Esophagus squamous epithelium (tissue), 4 donors: ENCODE measurements at regions not wholly inside any gene's neighbourhood (a gene's known extent, or its start where the extent isn't known, plus 50 kb on each side); places are given as distances from the start of the nearest gene placed in this dataset.

Experiments used
- POLR2A ChIP-seq, 4 donors: fragments of 450-650 bp; IDR thresholded peaks; one replicate each; pipeline ENCODE4 v1.6.1; 2017; ENCODE audit warnings: antibody characterized with exemption in 4 of 4, mild to moderate bottlenecking in 4 of 4, moderate library complexity in 3 of 4
- TF ChIP-seq, protein P1 (sequence below), 6 experiments: fragments of 450-650 bp in 4 of 6; fragments of 200-600 bp in 2 of 6; sonication (generic) in 2 of 6; IDR thresholded peaks; one replicate each; pipeline ENCODE4 v1.5.1; 2016 to 2019; ENCODE audit warnings: antibody characterized with exemption in 6 of 6, mild to moderate bottlenecking in 4 of 6, moderate library complexity in 4 of 6

DNA sequence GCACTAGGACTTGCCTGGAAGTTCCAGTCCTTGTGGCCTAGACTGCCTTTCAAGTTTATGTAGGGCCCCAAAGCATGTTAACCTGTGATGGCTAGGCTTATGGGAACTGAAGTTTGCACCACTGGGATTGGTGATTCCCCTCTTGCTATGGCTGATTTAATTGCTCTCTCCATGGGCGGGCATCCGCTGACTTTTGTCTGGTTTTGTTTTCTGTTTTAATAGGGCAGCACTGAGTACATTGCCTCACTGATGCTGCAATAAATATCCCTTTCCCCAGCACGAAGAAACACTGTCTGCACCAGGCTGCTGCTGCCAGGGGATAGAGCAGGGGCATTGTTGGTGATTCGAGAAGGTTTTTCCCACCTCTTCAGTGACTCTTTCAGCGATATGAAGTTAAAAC lies 73.3 kb upstream of the PDE4B start:
- no peak for TF ChIP-seq POLR2A (IDR thresholded peaks at IDR 0.05)
- TF ChIP-seq, protein P1, sequence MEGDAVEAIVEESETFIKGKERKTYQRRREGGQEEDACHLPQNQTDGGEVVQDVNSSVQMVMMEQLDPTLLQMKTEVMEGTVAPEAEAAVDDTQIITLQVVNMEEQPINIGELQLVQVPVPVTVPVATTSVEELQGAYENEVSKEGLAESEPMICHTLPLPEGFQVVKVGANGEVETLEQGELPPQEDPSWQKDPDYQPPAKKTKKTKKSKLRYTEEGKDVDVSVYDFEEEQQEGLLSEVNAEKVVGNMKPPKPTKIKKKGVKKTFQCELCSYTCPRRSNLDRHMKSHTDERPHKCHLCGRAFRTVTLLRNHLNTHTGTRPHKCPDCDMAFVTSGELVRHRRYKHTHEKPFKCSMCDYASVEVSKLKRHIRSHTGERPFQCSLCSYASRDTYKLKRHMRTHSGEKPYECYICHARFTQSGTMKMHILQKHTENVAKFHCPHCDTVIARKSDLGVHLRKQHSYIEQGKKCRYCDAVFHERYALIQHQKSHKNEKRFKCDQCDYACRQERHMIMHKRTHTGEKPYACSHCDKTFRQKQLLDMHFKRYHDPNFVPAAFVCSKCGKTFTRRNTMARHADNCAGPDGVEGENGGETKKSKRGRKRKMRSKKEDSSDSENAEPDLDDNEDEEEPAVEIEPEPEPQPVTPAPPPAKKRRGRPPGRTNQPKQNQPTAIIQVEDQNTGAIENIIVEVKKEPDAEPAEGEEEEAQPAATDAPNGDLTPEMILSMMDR (IDR thresholded peaks at IDR 0.05), result no peak
